AG09309 (cell line): ENCODE measurements at regions not wholly inside any gene's neighbourhood (a gene's known extent, or its start where the extent isn't known, plus 50 kb on each side); places are given as distances from the start of the nearest gene placed in this dataset.
"Not testable (repeated sequence)": the region's sequence is repeated elsewhere in the genome, so short reads cannot be mapped to it uniquely, and the experiment has no call there.

ENCODE experiments used
- DNase-seq: peaks from one replicate; pipeline ENCODE4 v3.0.0-alpha.2; 2010; ENCODE audit warnings: low read depth
- H3K4me3 ChIP-seq: 2 replicates; pipeline ENCODE4 v1.5.1; 2011; ENCODE audit warnings: mild to moderate bottlenecking, low read depth, low read length, moderate library complexity; ENCODE audit not compliant: control insufficient read depth
- TF ChIP-seq, protein P1 (sequence below): IDR thresholded peaks from 2 replicates; pipeline ENCODE4 v1.5.1; 2011; ENCODE audit warnings: mild to moderate bottlenecking, low read depth, low read length, inconsistent platforms; ENCODE audit not compliant: insufficient read depth, control insufficient read depth; ENCODE audit errors: missing control alignments

DNA sequence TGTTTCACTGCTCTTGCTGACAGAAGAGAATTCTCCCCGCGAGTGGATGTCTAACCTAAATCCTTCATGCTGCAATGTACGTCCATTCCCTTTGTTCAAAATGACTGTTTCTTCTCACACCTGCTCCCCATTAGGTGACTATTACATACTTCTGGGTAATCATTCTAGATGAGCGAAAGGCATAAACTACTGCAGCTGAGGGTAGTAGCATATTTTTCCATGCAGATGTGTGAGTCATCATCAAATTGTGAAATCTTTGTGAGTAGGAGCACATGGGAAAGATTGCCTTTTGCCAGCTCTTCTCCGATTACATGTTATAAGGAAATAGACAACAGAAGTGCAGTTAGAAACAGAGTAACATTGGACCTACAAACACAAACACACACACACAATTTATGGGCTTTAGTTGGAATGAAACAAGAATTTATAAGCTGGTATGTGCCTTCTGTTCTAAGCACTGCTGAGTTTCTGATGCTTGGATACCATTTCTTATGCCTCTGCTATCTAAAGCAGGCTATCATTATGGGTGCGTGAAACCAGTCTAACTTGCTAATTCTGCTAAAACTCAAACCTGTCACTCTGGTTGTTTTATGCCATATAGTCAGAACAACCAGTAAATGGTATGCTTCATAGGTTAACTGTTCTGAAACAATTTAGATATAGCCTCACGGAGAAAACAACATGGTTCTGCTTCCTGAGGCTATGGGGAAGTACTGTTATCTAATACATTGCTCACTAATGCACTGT, 346.9 kb upstream of the PSMD7 start:
- TF ChIP-seq, protein P1, sequence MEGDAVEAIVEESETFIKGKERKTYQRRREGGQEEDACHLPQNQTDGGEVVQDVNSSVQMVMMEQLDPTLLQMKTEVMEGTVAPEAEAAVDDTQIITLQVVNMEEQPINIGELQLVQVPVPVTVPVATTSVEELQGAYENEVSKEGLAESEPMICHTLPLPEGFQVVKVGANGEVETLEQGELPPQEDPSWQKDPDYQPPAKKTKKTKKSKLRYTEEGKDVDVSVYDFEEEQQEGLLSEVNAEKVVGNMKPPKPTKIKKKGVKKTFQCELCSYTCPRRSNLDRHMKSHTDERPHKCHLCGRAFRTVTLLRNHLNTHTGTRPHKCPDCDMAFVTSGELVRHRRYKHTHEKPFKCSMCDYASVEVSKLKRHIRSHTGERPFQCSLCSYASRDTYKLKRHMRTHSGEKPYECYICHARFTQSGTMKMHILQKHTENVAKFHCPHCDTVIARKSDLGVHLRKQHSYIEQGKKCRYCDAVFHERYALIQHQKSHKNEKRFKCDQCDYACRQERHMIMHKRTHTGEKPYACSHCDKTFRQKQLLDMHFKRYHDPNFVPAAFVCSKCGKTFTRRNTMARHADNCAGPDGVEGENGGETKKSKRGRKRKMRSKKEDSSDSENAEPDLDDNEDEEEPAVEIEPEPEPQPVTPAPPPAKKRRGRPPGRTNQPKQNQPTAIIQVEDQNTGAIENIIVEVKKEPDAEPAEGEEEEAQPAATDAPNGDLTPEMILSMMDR: no peak
- peak; percentile 96 for DNase-seq
- no peak overlapping the region for H3K4me3 ChIP-seq

DNA sequence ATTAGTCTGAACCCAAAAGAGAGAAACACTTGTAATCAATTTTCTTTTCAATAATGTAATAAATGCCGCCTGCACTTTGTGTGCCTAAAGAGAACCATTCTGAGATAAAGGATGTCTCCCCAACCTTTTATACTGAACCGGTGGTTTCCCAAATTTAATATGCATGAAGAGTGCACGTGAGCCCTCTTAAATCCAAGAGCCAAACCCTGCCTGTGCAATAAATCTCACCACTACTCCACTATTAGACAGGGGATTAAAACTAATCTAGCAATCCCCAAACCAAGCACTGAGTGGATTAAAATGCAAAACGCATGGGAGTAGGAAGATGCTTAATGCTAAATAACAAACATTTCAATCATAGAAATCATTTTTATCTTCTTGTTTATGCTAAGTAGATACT, 351.0 kb upstream of the PSMD7 start:
- no peak overlapping the region for H3K4me3 ChIP-seq
- TF ChIP-seq, protein P1: no peak
- DNase-seq: no peak

DNA sequence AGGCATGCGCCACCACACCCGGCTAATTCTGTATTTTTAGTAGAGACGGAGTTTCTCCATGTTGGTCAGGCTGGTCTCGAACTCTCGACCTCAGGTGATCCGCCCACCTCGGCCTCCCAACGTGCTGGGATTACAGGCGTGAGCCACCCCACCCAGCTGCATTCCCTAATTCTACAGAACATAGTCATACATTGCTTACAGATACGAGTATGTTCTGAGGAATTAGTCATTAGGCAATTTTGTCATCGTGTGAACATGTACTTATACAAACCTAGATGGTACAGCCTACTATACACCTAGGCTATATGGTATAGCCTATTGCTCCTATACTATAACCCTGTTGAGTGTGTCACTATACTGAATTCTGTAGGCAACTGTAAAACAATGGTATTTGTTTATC, 353.4 kb upstream of the PSMD7 start:
- DNase-seq, H3K4me3 ChIP-seq: not testable (repeated sequence)

DNA sequence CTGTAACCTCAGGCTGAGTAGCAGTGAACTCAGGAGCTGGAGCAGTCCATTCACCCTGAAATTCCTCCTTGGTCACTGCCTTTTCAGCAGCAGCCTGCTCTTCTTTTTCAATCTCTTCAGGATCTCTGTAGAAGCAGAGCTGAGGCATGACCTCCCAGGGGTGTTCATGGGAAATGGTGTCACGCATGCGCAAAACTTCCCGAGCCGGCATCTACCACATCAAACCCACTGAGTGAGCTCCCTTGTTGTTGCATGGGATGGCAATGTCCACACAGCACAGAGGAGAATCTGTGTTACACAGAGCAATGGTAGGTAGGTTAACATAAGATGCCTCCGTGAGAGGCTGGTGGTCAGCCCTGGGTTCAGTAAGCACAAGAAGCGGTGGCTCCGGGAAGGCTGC, 355.8 kb upstream of the PSMD7 start:
- H3K4me3 ChIP-seq, DNase-seq: not testable (repeated sequence)

DNA sequence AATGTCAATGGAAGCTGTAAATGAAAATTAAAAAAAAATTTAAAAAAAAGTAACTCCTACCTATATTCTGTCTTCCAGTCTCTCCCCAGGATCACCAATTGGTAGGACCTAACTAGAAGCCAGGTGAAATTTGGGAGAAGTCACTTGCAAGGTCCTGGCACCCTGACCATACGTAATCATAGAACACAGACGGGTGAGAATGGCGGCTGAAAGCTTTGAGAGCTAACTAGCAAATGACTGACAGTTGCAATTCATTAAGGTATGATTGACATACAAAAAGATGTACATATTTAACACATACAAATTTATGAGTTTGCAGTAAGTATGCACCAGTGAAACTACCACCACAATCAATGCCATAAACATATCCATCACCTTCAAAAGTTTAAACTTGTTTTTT, 372.7 kb upstream of the PSMD7 start:
- DNase-seq: no peak
- TF ChIP-seq, protein P1: no peak

DNA sequence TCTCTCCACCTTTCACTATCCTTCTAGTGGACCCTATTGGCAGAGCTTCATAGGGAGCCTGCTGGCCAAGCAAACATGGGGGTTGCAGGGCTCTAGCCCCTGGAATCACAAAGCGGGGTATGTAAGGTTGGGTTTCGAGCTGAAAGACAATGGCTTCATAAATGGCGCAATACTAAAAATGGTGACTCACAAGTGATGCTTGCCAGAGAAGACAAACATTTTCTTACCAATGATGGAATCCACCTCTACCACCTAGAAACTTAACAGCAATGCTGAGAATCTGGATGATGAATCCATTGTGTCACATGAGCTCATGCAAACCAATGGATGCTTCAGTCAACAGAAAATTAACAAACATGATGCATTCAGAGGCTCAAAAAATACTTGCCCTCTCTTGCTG, 375.3 kb upstream of the PSMD7 start:
- TF ChIP-seq, protein P1: no peak
- H3K4me3 ChIP-seq: no peak overlapping the region
- DNase-seq: no peak

More for the DNA sequence above, 372.7 kb upstream of the PSMD7 start:
- H3K4me3 ChIP-seq: no peak overlapping the region

DNA sequence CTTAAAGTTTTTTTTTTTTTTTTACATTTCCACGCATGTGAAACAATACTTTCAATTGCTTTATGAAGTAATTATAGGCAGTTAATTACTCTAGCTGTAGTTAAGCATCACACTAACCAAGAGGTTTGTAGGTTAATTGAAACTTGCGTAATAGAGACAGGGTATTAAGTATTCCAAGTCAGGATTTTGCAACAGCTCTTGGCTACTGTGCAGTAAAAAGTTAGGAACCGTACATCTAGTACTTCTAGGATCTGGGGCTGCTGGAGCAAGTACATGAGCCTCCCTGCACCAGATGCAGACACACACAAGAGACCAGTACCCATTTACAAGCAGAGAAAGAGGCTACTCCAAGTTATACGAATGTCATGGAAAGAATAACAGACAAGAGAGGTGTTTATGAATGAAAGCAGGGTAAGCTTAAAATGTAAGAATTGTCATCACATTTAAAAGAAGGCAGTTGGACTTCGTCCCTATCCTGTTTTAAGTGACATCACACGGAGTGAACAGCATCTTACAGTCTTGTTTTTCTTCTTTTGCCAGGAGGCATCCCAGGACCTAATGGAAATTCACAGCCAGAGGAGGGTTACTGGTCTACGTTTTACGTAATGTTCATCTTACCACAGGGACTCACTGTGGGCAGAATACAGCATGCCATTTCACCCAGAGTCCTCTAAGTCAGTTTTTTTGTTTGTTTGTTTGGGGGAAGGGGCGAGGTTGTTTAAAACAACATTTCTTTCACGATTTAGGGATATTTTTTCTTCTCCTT, 379.6 kb upstream of the PSMD7 start:
- H3K4me3 ChIP-seq: no peak overlapping the region
- DNase-seq: no peak
- TF ChIP-seq, protein P1: no peak

DNA sequence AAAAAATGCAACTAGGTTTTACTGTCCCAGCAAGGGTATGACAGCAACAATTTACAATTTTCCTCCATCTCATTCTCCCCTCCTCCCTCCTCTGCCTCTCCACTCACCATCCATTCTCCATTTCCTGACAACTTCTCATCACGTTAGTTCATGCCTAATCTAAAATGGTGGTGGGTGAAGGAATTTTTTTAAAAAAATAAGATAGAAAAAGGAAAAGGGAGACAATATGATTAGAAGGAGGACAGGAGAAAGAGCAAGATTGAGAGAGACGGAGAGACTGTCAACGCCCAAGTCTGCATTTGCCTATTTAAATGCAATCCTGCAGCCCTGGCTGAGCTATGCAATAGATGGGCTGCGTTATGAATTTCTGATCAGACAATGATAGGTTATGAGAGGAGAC, 380.7 kb upstream of the PSMD7 start:
- no peak overlapping the region for H3K4me3 ChIP-seq
- no peak for DNase-seq
- TF ChIP-seq, protein P1: no peak
